ENCODE measurements at regions not wholly inside any gene's neighbourhood (a gene's known extent, or its start where the extent isn't known, plus 50 kb on each side); places are given as distances from the start of the nearest gene placed in this dataset.
A peak's percentile ranks its signal among the peaks of the same experiment; 100 is the strongest.

DNA sequence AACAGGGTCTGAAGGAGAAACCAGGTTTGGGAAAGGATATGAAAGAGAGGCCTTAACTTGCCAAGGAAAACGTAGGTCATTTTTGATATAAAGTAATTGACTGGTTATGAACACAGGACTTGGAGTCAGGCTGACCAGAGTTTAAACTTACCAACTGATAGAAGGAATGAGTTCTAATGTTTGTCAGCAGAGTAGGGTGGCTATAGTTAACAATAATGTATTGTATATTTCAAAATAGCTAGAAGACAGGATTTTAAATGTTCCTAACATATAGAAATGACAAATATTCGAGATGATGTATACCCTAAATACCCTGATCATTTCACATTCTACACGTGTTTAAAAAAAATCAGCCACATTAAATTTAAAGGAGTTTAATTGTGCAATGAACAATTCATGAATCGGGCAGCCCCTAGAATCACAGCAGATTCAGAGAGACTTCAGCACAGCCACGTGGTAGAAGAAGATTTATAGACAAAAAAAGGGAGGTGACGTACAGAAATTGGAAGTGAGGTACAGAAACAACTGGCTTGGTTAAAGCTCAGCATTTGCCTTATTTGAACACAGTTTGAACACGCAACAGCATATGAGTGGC is 52.5 kb upstream of the PLEKHG7 start:
- no peak for DNase-seq (ENCODE audit: low spot score)

DNA sequence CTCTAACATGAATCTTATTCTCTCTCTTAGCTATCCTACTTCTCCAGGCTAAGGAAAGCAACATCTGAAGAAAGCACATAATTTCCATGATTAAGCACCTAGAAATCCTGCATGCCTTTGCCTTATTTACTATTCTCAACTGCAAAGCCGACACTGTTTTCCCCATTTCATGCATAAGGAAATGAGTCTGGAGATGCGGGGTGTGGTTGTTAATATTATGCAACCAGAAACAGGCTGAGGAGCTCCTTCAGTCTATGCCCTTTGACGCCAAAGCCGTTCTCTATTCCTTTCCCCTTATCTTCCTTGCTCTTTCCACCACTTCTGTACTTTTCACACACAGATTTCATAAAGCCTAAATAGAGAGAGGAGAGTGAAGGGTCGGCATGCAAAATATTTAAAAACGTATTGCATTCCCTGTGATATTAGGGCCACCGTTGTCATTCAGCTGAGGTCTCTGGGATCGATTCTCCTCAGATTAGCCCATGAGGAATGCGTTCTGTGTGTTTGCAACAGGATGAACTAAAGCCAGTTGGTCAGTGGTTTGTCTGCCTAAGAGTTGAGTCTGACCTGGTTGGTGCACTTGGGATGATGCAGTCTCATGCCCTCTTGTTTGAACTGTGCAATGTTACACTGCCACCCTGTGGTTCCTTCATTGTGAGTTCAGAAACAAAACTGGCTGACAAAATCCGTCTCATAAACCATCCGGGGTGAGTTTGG is 53.1 kb upstream of the PLEKHG7 start:
- peak; percentile 74 for DNase-seq (ENCODE audit: low spot score)

DNA sequence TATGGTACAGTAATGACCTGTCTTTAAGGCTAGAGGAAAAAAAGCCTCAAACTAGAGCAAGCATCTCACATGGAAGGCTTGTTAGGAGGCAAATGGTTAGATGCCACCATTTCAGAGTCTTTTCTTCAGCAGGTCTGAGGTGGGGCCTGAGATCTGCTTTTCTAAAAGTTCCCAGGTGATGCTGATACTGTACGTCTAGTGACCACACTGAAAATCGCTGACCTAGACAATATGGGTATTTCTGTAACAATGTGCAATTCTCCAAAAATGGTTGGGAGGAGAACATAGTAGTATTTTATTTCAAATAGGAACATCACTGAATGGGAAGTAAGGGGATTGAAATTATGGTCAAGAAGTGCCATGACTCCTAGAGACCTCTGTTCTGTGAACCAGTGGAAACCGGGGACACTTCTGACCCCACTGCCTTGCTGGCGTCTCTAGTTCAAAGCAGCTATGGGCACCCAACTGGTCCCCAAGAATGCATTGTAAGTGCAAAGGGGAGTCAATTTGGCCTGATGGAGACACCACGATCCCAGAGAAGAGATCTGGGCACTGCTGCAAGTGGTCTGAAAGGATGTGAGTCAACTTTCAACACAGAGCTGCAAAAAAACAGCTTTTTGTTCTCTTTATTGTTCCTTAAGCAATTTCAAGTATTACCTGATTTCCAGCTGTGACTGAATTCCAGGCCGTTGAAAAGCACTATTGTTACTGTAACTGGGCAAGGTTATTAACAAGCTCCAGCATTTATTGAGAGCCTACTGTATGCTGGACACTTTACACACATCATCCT is 54.4 kb upstream of the PLEKHG7 start:
- DNase-seq (ENCODE audit: low spot score), result no peak

DNA sequence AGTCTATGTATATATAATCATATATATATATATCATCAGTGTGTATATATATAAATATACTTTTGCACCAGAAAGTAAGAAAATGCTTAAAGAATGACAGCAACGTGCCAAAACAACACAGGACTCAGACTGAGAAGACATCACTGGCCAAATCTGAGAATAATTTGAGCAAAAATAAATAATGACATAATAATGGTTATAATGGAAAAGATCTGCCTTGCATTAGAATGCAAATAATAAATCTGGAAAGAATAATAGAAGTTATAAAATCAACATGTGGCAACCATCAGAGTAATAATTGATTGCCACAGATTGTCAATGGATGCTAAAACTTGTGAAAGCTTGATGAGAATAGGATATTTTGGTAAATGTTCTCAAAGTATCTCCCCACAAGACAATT is 61.5 kb upstream of the PLEKHG7 start:
- no peak for DNase-seq (ENCODE audit: low spot score)

DNA sequence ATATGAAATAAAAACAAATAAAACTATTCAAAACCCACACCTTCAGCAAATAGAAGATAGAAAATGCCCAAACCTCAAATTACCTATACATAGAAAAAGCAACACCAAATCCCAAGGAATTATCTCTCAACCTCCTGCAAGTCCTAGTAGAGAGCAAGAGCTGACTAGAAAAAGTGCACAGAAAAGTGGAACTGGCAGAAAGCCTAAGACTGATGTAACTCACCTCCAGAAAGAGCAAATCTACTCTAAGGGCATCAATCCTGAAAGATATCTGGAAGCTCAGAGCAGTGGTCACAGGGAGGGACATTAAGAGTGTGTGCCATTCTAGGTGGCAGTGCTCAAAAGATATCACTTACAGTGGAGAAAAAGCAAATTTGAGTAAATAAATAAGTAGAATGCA is 62.1 kb upstream of the PLEKHG7 start:
- DNase-seq (ENCODE audit: low spot score), result no peak

DNA sequence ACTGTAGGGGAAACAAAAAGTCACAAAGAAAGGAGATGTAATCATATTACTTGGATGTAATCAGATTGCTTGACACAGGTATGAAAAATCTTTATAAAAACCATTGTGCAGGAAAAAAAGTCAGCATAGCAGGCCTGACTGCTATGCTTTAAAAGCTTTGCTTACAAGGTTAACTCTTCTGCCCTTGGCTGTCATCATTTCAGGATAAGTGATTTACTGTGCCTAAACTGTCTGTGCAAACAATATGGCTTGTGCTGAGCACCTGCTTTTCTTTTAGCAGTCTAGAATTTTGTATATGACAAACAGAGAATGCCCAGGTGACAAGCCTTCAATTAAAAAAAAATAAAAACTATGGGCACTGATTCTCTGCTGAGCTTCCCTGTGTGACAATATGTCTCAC is 63.8 kb upstream of the PLEKHG7 start:
- DNase-seq (ENCODE audit: low spot score), result no peak

DNA sequence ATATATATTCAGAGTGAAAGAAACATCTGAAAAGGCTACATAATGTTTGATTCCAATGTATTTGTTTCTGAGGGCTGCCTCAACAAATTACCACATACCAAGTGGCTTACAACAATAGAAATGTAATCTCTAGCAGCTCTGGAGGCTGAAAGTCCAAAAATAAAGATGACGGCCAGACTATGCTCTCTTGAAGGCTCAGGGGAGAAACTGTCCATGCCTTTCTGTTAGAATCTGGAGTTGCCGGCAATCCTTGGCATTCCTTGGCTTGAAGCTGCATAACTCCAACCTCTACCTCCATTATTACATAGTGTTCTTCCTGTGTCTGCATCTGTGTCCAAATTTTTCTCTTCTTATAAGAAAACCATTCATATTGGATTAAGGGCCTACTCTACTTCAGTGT is 68.1 kb upstream of the PLEKHG7 start:
- DNase-seq (ENCODE audit: low spot score), result no peak

DNA sequence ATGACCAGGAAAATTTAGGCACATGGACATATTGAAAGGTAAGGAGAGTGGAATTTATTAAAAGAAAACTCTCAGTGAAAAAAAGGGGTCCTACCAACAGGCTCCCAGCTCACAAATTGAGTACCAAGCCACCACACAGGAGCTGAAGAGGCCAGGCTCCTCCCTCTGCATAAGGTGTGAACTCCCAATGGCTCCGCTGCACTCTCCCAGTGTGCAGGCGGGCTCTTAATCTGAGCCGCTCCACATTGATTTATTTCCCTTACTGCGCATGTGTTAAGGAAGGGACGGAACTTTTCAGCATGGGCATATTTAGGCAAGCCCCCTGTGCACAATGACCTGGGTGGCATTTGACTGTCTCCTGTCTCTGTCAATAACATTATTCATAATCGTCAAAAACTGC is 68.6 kb upstream of the PLEKHG7 start:
- DNase-seq (ENCODE audit: low spot score), result no peak

DNA sequence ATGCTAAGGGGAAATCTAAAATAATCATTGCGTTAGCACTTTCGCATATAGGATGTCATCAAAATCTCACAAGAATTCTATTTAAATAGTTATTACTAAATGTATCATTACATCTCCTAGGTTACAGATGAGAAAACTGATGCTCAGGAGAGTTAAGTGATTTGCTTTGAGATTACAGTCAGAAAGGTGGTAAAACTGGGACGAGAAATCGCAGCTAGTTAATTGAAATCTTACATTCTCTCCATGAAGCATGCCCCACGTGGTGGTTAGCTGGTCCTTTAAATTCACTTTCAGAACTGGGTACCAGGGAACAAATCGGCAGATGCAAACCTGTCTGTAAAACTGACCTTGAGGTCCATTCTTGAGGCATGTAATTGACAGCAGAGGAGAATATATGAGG is 71.8 kb upstream of the PLEKHG7 start:
- DNase-seq (ENCODE audit: low spot score), result no peak

DNA sequence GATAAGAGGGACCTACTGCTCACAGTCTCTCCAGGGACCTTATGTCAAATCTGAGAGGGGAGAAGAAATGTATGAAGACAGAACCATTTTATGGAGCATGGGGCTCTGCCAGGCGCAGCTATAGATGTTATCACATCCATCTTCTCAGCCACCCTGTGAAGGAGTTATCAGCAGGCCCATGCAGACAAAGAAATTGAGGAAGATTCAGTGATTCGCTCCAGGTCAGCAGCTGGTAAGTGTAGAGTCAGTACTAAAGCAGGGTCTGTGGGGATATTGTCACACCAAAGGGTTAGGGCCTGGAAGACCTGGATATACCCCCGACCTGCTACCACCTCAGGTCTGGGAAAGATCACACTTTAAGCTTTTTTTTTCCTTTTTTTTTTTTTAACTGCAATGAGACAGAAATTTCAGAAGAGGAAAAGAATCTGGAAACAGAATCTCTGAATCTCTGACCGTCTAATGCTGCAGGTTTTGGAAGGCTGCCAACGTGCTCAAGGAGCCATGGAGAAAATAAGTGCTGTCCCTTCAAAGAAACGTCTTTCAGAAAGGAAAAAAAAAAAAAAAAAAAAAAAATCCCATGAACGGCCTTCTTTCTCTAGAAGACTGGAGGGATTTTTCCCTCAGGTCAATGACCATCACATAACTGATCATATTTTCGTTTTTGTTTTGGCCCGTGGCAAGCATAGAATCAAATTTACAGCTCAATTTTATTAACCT is 73.3 kb upstream of the PLEKHG7 start:
- DNase-seq (ENCODE audit: low spot score), result no peak

DNA sequence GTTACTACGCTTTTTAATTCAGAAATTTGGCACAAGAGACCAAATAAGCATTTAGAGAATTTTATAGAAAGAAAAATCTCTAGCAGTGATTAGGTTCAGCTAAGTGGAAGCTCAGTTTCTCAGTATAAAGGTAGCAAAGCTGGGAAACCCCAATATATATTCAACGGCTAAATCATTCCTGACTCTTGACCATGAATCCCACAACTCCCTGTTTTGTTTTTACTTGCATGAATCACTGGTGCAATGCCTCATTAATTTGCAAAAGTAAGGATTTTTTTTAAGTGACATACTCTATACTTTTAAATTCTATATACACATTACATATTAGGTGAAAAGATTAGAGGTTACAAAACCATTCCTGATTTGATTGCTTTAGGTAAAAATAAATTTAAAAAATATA is 74.3 kb upstream of the PLEKHG7 start:
- DNase-seq (ENCODE audit: low spot score), result no peak

DNA sequence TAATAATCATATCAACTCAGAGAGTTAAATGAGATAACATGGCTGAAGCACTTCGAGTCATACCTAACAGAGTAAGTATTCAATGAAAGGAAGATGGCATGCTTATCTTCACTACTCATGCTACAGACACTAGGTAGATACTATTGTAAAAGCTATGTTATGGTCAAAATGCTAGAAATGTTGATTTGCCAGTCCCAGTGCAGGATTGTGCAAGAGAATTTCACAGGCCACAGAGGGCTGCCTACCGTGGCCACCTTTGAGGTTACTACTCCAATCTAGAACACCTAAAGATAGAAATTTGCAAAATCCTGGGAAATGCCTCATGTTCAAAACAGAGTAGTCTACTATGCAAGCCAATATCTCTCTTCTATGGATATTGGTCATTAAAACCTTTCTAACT is 75.3 kb upstream of the PLEKHG7 start:
- DNase-seq (ENCODE audit: low spot score), result no peak

DNA sequence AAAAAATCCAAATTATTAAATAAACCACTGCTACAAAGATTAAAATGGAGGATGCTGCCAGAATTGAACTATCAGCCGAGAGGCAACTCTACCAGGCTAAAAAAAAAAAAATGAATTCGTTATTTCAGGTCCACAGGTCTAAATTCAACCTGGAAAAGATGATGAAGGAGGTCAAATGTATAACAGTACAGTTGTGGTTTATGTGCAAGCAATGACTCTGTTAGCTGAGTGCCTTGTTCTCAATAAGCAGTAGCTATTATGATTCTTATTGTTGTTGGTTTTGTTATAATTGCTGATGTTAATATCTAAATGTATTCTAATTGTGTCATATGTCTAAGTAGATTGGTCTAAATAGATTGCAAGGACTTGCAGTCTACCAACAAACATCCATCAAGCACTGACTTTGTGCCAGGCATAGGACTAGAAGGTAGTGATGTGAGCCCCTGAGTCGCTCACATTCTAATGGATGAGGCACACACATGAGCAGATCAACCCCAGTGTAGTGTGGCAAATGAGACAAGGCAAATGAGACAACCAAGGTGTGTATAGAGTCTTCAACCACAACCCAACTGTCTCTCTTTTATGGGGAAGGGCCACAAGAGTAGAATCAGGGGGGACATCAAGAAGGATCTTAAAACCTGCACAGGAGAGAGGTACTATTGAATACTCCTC is 77.0 kb upstream of the PLEKHG7 start:
- DNase-seq (ENCODE audit: low spot score), result no peak

DNA sequence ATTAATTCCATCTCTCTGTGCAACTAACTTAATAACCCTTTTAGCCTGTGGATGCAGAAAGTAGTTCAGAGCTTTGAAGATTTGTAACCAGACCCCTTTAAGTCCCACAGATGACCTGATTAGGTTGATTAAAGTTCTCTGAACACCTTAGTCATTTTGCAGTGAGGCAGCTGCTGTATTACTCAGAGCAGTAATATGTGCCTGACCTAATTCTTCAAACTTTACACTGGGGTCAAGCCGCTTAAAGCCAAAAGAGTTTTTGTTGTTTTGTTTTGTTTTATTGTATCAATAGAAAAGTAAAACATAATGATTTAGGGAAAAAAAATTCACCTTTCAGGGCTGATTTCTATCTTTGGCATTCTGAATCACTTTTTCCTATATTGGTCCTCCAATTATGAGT is 78.6 kb upstream of the PLEKHG7 start:
- DNase-seq (ENCODE audit: low spot score), result no peak

DNA sequence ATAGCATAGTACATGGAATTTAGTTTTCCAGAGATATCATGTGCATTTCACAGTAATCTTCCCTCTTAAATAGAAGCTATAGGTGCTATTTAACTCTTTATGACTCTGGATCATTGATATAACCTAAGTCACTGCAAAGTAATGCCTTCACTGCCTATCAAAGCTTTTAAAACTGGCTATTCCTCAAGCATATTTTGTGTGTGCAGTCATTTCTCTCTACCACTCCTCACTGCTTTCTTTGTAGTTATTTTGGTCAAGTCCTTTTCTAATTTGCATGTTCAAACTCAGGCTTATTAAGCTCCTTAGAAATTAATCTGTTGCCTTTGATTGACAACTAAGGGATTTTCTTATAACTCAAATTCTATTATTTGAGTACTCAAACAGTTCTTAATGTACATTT is 79.4 kb upstream of the PLEKHG7 start:
- no peak for DNase-seq (ENCODE audit: low spot score)

DNA sequence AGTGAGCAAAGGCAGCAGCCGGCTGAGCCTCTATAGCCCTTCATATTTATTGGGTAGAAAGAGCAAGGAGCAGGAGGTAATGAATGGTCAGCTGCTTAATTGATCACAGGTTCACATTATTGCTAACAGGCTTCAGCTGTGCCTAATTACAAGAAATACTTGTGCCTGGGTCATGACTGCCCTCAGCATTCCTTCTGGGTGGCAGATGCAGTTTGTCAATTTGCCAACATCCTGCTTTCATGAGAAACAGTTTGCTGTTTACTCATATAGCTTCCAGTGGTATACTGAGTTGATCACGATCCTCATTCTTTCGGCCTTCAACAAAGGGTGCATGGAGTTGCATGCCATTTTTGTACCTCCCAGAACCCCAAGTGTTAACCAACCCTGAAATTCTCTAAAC is 81.0 kb upstream of the PLEKHG7 start:
- no peak for DNase-seq (ENCODE audit: low spot score)

DNA sequence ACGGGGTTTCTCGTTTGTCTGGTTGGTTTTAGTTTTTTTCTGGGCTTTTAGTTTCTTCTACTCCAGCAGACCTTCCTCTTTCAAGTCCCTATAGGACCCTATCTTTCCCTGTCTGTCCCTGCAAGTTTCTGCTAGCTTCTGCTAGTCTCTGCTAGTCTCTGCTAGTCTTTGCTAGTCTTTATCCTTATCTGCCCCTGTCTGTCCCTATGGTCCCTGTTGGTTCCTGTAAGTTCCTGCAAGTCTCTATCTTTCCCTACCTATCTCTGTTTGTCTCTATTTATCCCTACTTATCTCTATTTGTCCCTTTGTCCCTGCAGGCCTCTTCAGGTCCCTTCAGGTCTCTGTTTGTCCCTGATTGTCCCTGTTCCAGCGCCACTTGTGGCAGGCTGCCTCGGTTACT is 81.5 kb upstream of the PLEKHG7 start:
- DNase-seq (ENCODE audit: low spot score), result no peak

DNA sequence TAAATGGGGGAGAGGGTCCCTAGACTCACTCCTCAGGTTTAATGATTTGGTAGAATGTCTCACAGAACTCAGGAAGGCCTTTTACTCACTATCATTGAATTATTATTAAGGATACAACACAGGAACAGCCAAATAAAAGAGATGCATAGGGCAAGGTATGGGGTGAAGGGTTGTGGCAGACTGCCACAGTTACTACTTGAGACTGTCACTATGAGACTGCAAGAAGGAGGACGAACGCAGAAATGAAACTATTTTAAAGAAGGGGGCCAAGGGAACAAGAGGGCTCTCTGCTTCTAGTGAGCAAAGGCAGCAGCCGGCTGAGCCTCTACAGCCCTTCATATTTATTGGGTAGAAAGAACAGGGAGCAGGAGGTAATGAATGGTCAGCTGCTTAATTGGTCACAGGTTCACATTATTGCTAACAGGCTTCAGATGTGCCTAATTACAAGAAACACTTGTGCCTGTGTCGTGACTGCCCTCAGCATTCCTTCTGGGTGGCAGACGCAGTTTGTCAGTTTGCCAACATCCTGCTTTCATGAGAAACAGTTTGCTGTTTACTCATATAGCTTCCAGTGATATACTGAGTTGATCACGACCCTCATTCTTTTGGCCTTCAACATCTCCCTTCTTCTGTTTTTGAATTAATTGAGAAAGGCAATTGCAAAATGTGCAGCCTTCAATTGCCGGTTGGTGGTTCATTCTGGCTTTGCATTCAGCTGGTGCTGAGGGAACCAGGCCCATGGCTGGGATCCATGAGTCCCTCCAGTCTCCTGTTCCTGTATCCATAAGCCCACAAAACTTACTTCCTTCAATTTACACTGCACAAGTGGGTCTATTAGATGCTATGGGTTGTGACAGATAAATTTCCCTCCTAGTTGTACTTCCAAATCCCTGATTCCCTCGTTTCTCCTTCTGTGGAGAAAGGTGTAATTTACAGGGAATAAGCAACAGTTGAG is 82.8 kb upstream of the PLEKHG7 start:
- DNase-seq (ENCODE audit: low spot score), result no peak

DNA sequence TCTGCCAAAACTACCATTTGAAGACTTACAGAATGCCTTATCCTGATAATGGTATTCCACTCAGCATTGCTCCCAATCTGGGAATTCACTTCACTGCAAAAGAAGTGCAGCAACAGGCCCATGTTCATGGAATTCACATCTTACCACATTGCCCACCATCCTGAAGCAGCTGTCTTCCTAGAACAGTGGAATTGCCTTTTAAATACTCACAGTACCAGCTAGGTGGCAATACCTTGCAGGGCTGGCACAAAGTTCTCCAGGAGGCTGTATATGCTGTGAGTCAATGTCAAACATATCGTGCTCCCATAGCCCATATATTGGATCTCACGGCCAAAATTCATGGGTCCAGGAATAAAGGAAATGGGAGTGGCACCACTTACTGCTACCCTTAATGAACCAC is 83.8 kb upstream of the PLEKHG7 start:
- DNase-seq (ENCODE audit: low spot score), result no peak

DNA sequence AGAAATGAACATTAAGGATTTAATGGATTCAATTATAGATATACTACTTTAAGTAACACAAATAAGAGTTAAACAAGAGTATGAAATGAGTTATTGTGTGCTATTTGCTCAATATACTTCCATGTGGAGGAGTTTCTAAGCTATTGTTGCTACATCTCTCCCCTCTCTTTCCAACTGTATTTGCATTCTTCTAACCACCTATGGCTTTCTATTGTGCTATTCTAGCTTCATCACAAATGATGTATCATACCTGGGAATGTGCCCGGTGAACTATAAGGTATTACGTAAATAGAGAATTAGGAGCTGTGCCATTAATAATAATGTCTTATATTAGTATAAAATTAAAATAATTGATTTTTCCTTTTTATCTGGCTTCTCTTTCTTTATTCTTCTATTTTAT is 87.1 kb upstream of the PLEKHG7 start:
- DNase-seq (ENCODE audit: low spot score), result no peak

DNA sequence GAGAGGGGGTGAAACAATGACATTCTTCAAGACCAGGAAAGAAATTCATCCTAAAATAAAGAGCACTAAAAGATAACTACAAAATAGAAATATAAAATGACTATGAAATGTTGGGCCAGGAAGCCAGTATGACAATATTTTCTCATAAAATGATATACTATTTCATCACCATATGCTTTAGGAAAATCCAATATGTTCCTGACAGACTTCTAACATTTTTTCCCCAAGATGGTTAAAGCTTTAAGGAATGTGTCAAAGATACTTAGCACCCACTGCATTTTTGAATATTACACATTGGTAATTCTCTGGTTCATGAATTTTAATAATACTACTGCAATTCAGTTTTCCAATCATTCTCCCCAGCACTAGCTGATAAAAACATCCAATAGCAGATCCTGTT is 87.7 kb upstream of the PLEKHG7 start:
- DNase-seq (ENCODE audit: low spot score), result no peak
